ENCODE measurements at regions not wholly inside any gene's neighbourhood (a gene's known extent, or its start where the extent isn't known, plus 50 kb on each side); places are given as distances from the start of the nearest gene placed in this dataset.

- TF ChIP-seq POLR2A (IDR thresholded peaks at IDR 0.05) (no peak), CTCF (IDR thresholded peaks at IDR 0.05) (no peak)
Observed at GRCh38 chr4:128358231-128358912, 70.8 kb upstream of the PGRMC2 start.

Measured in esophagus squamous epithelium (tissue), 4 donors.